GM12878 (cell line): ENCODE measurements at regions not wholly inside any gene's neighbourhood (a gene's known extent, or its start where the extent isn't known, plus 50 kb on each side); places are given as distances from the start of the nearest gene placed in this dataset.

Experiments
- ATAC-seq: fragments of 200-7000 bp; cut with Tn5 transposase; 3 replicates; pipeline ENCODE4 v1.9.1; 2020; ENCODE audit warnings: mild to moderate bottlenecking, moderate library complexity
- BruUV-seq: library from RNA; stranded (reverse); fragments of 400-500 nt; replicated peaks from 2 replicates; lab custom pipeline; 2021; lab: Mats Ljungman, UMichigan
- CTCF ChIA-PET: fragments of 300-600 bp; sonication (Branson Sonifier 250); formaldehyde crosslinking; extraction: SDS; loops from one replicate; lab custom pipeline; 2021; ENCODE audit warnings: inconsistent platforms; lab: Yijun Ruan, JAX
- POLR2A ChIA-PET: fragments of 350-600 bp; formaldehyde crosslinking; extraction: SDS; loops from one replicate; lab custom pipeline; 2021; ENCODE audit warnings: inconsistent platforms; lab: Charles Lee
- RAD21 ChIA-PET: fragments of 300-600 bp; sonication (Branson Sonifier 250); formaldehyde crosslinking; loops from one replicate; lab custom pipeline; 2023; ENCODE audit warnings: antibody characterized with exemption; ENCODE audit not compliant: unreplicated experiment; lab: Charles Lee
- SMC1A ChIA-PET: fragments of 300-600 bp; sonication (Branson Sonifier 250); formaldehyde crosslinking; loops from one replicate; lab custom pipeline; 2023; ENCODE audit not compliant: unreplicated experiment, uncharacterized antibody; lab: Charles Lee
- DNase-seq: peaks from one replicate; pipeline ENCODE4 v3.0.0-alpha.2; 2011; ENCODE audit warnings: low read depth, low spot score
- FAIRE-seq: peaks from 3 replicates; lab custom pipeline; 2011; peaks lifted over from hg19 to GRCh38; lab: Jason Lieb, UNC
- H2AFZ ChIP-seq: 2 replicates; pipeline ENCODE4 v1.6.0; 2011; ENCODE audit warnings: low read depth, low read length, control low read depth; ENCODE audit not compliant: control insufficient read depth
- H3K27ac ChIP-seq: 2 replicates; pipeline ENCODE4 v1.5.1; 2011; ENCODE audit warnings: control low read depth; ENCODE audit not compliant: control insufficient read depth, insufficient read depth
- H3K27me3 ChIP-seq, 2 experiments: replicated peaks in 1 of 2; 2 replicates each; pipeline versions ENCODE4 v1.6.0 to v1.6.1; 2011; ENCODE audit warnings: low read length in 1 of 2; ENCODE audit not compliant: control insufficient read depth in 2 of 2, insufficient read depth in 2 of 2
- H3K36me3 ChIP-seq, 2 experiments: 2 replicates each; pipeline ENCODE4 v1.5.1; 2011; ENCODE audit warnings: low read length in 1 of 2; ENCODE audit not compliant: control insufficient read depth in 2 of 2, insufficient read depth in 2 of 2
- H3K4me1 ChIP-seq: 2 replicates; pipeline ENCODE4 v1.6.1; 2011; ENCODE audit warnings: mild to moderate bottlenecking, low read length, moderate library complexity, mixed read lengths; ENCODE audit not compliant: control insufficient read depth, insufficient read depth
- H3K4me2 ChIP-seq: 2 replicates; pipeline ENCODE4 v1.6.0; 2011; ENCODE audit warnings: control low read depth; ENCODE audit not compliant: control insufficient read depth, insufficient read depth
- H3K4me3 ChIP-seq: fragments of 200-600 bp; sonication (generic); 2 replicates; pipeline ENCODE4 v1.5.1; 2016
- H3K79me2 ChIP-seq: 2 replicates; pipeline ENCODE4 v1.6.0; 2011; ENCODE audit warnings: low read length; ENCODE audit not compliant: control insufficient read depth, insufficient read depth
- H3K9ac ChIP-seq: 2 replicates; pipeline ENCODE4 v1.8.0; 2011; ENCODE audit warnings: low read length, control low read depth, mixed read lengths; ENCODE audit not compliant: control insufficient read depth, insufficient read depth
- H3K9me3 ChIP-seq: replicated peaks from 3 replicates; pipeline ENCODE4 v1.5.1; 2011; ENCODE audit warnings: mild to moderate bottlenecking, low read length; ENCODE audit not compliant: control insufficient read depth, insufficient read depth
- H4K20me1 ChIP-seq: 2 replicates; pipeline ENCODE4 v1.6.0; 2011; ENCODE audit not compliant: control insufficient read depth, insufficient read depth
- BRCA1 ChIP-seq: IDR thresholded peaks from 2 replicates; pipeline ENCODE4 v1.6.1; 2011; ENCODE audit warnings: low read depth, low read length, improper control_type of control experiment
- DPF2 ChIP-seq: fragments of 450-650 bp; IDR thresholded peaks from 2 replicates; pipeline ENCODE4 v1.6.1; 2017; ENCODE audit warnings: mild to moderate bottlenecking
- GABPA ChIP-seq: IDR thresholded peaks from 2 replicates; pipeline ENCODE4 v1.6.1; 2014; ENCODE audit warnings: antibody characterized with exemption, low read depth, mild to moderate bottlenecking, inconsistent platforms
- MYC ChIP-seq: IDR thresholded peaks from 2 replicates; pipeline ENCODE4 v1.6.1; 2011; ENCODE audit warnings: mild to moderate bottlenecking, low read length, moderate library complexity, inconsistent platforms; ENCODE audit not compliant: insufficient read depth, insufficient replicate concordance, insufficient read length, severe bottlenecking
- PKNOX1 ChIP-seq: fragments of 450-650 bp; IDR thresholded peaks from 2 replicates; pipeline ENCODE4 v1.6.1; 2016; ENCODE audit warnings: mild to moderate bottlenecking
- REST ChIP-seq: IDR thresholded peaks from 2 replicates; pipeline ENCODE4 v1.6.1; 2012; ENCODE audit warnings: mild to moderate bottlenecking, low read depth, low read length
- ZBTB40 ChIP-seq: fragments of 450-650 bp; IDR thresholded peaks from 2 replicates; pipeline ENCODE4 v1.6.1; 2016; ENCODE audit warnings: mild to moderate bottlenecking, moderate library complexity, borderline replicate concordance
- ZZZ3 ChIP-seq: IDR thresholded peaks from 2 replicates; pipeline ENCODE4 v1.6.1; 2011; ENCODE audit warnings: low read depth; ENCODE audit not compliant: control insufficient read depth, insufficient read length
- in situ Hi-C: fragments of 300-500 bp; cut with MboI; formaldehyde crosslinking; loops from 9 replicates; pipeline ENCODE4 v1.14.3; 2018; ENCODE audit warnings: mixed read lengths
- intact Hi-C: fragments of 100-400 bp; cut with micrococcal nuclease; formaldehyde crosslinking; loops from one replicate; pipeline ENCODE4 v1.14.2; 2022; ENCODE audit not compliant: unreplicated experiment
- TF ChIP-seq, protein P1 (sequence below): IDR thresholded peaks from 2 replicates; pipeline ENCODE4 v1.6.1; 2011; ENCODE audit warnings: borderline replicate concordance, low read depth, mild to moderate bottlenecking, moderate library complexity, mixed read lengths, low read length; ENCODE audit not compliant: insufficient read depth; ENCODE audit errors: extremely low read length
- TF ChIP-seq, protein P2 (sequence below): fragments of 450-650 bp; IDR thresholded peaks from 2 replicates; pipeline ENCODE4 v1.6.1; 2018; ENCODE audit warnings: borderline replicate concordance, mild to moderate bottlenecking; ENCODE audit not compliant: partially characterized antibody

- TF ChIP-seq, protein P1, sequence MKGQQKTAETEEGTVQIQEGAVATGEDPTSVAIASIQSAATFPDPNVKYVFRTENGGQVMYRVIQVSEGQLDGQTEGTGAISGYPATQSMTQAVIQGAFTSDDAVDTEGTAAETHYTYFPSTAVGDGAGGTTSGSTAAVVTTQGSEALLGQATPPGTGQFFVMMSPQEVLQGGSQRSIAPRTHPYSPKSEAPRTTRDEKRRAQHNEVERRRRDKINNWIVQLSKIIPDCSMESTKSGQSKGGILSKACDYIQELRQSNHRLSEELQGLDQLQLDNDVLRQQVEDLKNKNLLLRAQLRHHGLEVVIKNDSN, result no peak
Measured at GRCh38 chr11:69350040-69350439, 56.1 kb downstream of the MYEOV start (continued).

DNA sequence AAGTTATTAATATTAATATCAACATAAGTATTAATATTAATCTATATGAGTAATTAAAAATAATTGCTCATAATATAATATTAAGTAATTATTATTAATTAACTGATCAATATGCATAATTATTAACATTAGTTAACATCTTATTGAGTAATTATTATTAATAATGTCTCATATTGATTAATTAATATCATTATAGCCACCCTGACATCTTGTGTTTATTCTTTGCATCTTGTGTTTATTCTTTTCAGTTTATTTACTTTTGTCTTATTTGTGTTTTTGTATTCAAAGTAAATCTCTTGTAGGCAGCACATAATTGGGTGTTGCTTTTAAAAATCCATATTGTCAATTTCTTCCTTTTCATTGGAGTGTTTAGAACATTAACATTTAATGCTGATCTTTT is 56.6 kb downstream of the MYEOV start:
- CTCF ChIA-PET, result no interaction called here
- DNase-seq (no peak), ATAC-seq (no peak), FAIRE-seq (no peak)
- no TSS peak for BruUV-seq
- Histone ChIP-seq H2AFZ (no peak overlapping the region), H3K27ac (no peak overlapping the region), H3K27me3 (no peaks in the 10 kb centered on the region), H3K4me2 (no peak overlapping the region), H3K4me1 (no peaks in the 10 kb centered on the region), H3K9me3 (peaks cover 8% of the 10 kb centered on the region; the same call in 1 of the 3 replicates), H3K4me3 (no peak overlapping the region), H4K20me1 (no peaks in the 10 kb centered on the region), H3K9ac (no peak overlapping the region), H3K36me3 (no peaks in the 10 kb centered on the region), H3K79me2 (no peaks in the 10 kb centered on the region)
- in situ Hi-C loops, result no loop called here
- no peak for TF ChIP-seq ZBTB40
- no peak for TF ChIP-seq DPF2
- no peak for TF ChIP-seq REST
- TF ChIP-seq ZZZ3, result no peak
- TF ChIP-seq, protein P2, sequence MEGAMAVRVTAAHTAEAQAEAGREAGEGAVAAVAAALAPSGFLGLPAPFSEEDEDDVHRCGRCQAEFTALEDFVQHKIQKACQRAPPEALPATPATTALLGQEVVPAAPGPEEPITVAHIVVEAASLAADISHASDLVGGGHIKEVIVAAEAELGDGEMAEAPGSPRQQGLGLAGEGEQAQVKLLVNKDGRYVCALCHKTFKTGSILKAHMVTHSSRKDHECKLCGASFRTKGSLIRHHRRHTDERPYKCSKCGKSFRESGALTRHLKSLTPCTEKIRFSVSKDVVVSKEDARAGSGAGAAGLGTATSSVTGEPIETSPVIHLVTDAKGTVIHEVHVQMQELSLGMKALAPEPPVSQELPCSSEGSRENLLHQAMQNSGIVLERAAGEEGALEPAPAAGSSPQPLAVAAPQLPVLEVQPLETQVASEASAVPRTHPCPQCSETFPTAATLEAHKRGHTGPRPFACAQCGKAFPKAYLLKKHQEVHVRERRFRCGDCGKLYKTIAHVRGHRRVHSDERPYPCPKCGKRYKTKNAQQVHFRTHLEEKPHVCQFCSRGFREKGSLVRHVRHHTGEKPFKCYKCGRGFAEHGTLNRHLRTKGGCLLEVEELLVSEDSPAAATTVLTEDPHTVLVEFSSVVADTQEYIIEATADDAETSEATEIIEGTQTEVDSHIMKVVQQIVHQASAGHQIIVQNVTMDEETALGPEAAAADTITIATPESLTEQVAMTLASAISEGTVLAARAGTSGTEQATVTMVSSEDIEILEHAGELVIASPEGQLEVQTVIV, result no peak
- TF ChIP-seq PKNOX1, result no peak
- TF ChIP-seq MYC, result no peak
- TF ChIP-seq BRCA1, result no peak
- TF ChIP-seq GABPA, result no peak
- SMC1A ChIA-PET, result no interaction called here
- POLR2A ChIA-PET, result no interaction called here
- RAD21 ChIA-PET, result no interaction called here
- intact Hi-C loops, result no loop called here
